ENCODE measurements at regions not wholly inside any gene's neighbourhood (a gene's known extent, or its start where the extent isn't known, plus 50 kb on each side); places are given as distances from the start of the nearest gene placed in this dataset.

DNA sequence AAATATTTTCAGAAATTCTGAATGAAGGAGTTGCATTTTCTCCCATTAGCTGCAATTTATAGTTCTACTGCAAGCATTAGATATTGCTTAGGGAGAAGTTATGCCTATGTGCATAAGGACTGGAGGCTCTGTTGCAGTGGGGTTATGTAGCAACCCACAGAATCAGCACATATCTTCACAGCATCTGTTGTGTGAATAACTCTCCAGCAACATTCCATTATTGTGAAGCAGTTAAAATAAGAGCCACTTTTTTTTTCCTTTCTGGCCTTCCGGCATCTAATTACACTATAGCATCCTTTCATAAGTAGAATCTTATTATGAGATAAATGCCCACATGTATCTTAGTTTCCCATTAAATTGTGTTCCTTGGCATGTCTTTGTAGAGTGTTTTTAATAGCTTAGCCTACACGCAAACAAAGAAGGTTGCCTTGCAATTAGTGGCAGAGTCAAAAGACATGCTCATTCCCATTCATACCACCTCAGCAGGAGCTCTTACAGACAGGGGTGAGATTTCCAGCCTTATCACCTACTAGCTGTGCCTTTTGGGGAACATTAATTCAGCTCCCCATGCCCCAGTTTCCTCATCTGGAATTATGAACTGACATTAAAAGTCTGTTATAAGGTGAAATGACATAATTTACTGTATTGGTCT lies 596.0 kb upstream of the GOT2 start:
- Histone ChIP-seq H3K4me3 (ENCODE audit: low read length) (no peak overlapping the region), H3K27me3 (replicated peaks; ENCODE audit: control insufficient read depth, insufficient read depth, low read length) (no peaks in the 10 kb centered on the region), H3K9me3 (ENCODE audit: control insufficient read depth, low read length) (no peaks in the 10 kb centered on the region), H3K4me1 (ENCODE audit: control insufficient read depth, insufficient read depth, low read length) (no peaks in the 10 kb centered on the region), H3K9ac (ENCODE audit: low read length) (no peak overlapping the region), H3K36me3 (ENCODE audit: control insufficient read depth, insufficient read depth, low read length, severe bottlenecking) (no peaks in the 10 kb centered on the region)
- no peak for DNase-seq (ENCODE audit: low read depth)

GRCh38 chr16:59328961-59329360 lies 594.8 kb upstream of the GOT2 start:
- H3K9ac ChIP-seq (ENCODE audit: low read length), result no peak overlapping the region
- DNase-seq (ENCODE audit: low read depth), result no peak
- H3K36me3 ChIP-seq (ENCODE audit: control insufficient read depth, insufficient read depth, low read length, severe bottlenecking), result no peaks in the 10 kb centered on the region

GRCh38 chr16:59327894-59328293 lies 593.8 kb upstream of the GOT2 start:
- no peak for DNase-seq (ENCODE audit: low read depth)
- no peaks in the 10 kb centered on the region for H3K36me3 ChIP-seq (ENCODE audit: control insufficient read depth, insufficient read depth, low read length, severe bottlenecking)
- no peak overlapping the region for H3K4me3 ChIP-seq (ENCODE audit: low read length)
- no peaks in the 10 kb centered on the region for H3K9me3 ChIP-seq (ENCODE audit: control insufficient read depth, low read length)
- H3K4me1 ChIP-seq (ENCODE audit: control insufficient read depth, insufficient read depth, low read length), result no peaks in the 10 kb centered on the region
- no peaks in the 10 kb centered on the region for H3K27me3 ChIP-seq (replicated peaks; ENCODE audit: control insufficient read depth, insufficient read depth, low read length)
- no peak overlapping the region for H3K9ac ChIP-seq (ENCODE audit: low read length)

More at GRCh38 chr16:59328961-59329360, 594.8 kb upstream of the GOT2 start:
- no peaks in the 10 kb centered on the region for H3K9me3 ChIP-seq (ENCODE audit: control insufficient read depth, low read length)
- no peaks in the 10 kb centered on the region for H3K27me3 ChIP-seq (replicated peaks; ENCODE audit: control insufficient read depth, insufficient read depth, low read length)
- no peak overlapping the region for H3K4me3 ChIP-seq (ENCODE audit: low read length)
- H3K4me1 ChIP-seq (ENCODE audit: control insufficient read depth, insufficient read depth, low read length), result no peaks in the 10 kb centered on the region

- DNase-seq (ENCODE audit: low read depth), result no peak
- Histone ChIP-seq H3K36me3 (ENCODE audit: control insufficient read depth, insufficient read depth, low read length, severe bottlenecking) (no peaks in the 10 kb centered on the region), H3K4me3 (ENCODE audit: low read length) (no peak overlapping the region), H3K4me1 (ENCODE audit: control insufficient read depth, insufficient read depth, low read length) (no peaks in the 10 kb centered on the region), H3K9me3 (ENCODE audit: control insufficient read depth, low read length) (no peaks in the 10 kb centered on the region), H3K9ac (ENCODE audit: low read length) (no peak overlapping the region), H3K27me3 (replicated peaks; ENCODE audit: control insufficient read depth, insufficient read depth, low read length) (no peaks in the 10 kb centered on the region)
Observed at GRCh38 chr16:59326955-59327354, 592.8 kb upstream of the GOT2 start.

DNA sequence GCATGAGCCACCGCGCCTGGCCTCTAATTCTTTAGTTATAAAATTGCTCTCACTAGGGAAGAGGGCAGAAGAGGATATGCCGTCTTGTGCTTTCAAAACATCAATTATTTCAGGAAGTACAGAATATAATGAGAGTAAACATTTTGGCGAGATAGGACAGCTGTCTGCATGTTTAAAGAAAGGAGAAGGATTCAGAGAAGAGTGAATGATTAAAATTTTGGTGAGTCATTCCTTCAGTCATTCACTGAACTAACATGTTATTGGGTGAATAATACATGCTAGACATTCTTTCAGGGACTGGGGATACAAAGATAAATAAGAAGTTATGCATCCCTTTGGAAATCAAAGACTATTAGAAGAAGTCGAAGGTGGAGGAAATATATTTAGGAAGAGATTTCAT lies 590.3 kb upstream of the GOT2 start:
- Histone ChIP-seq H3K4me3 (ENCODE audit: low read length) (no peak overlapping the region), H3K27me3 (replicated peaks; ENCODE audit: control insufficient read depth, insufficient read depth, low read length) (no peaks in the 10 kb centered on the region), H3K9me3 (ENCODE audit: control insufficient read depth, low read length) (no peaks in the 10 kb centered on the region), H3K4me1 (ENCODE audit: control insufficient read depth, insufficient read depth, low read length) (no peaks in the 10 kb centered on the region), H3K36me3 (ENCODE audit: control insufficient read depth, insufficient read depth, low read length, severe bottlenecking) (no peaks in the 10 kb centered on the region), H3K9ac (ENCODE audit: low read length) (no peak overlapping the region)
- DNase-seq (ENCODE audit: low read depth), result no peak

DNA sequence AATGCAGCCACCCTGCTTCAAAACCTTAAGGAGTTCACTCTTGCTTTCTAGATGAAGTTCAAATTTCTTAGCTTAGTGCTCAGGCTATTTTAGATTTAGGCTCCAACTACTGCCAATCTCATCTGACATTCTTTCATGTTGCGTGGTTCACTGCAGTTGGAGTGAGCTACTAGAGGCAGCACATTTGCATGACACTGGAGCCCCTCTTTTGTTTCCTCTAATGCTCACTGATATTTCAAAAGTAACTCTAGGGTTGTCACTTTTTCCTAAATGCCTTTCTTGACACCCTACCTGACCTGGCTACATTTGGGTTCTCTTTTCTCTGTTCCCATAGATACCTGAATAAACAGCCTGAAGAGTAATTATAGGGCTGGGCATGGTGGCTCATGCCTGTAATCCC lies 586.5 kb upstream of the GOT2 start:
- H3K27me3 ChIP-seq (replicated peaks; ENCODE audit: control insufficient read depth, insufficient read depth, low read length), result no peaks in the 10 kb centered on the region
- no peak overlapping the region for H3K4me3 ChIP-seq (ENCODE audit: low read length)
- H3K36me3 ChIP-seq (ENCODE audit: control insufficient read depth, insufficient read depth, low read length, severe bottlenecking), result no peaks in the 10 kb centered on the region
- H3K9ac ChIP-seq (ENCODE audit: low read length), result no peak overlapping the region
- no peaks in the 10 kb centered on the region for H3K4me1 ChIP-seq (ENCODE audit: control insufficient read depth, insufficient read depth, low read length)
- no peak for DNase-seq (ENCODE audit: low read depth)
- H3K9me3 ChIP-seq (ENCODE audit: control insufficient read depth, low read length), result no peaks in the 10 kb centered on the region

DNA sequence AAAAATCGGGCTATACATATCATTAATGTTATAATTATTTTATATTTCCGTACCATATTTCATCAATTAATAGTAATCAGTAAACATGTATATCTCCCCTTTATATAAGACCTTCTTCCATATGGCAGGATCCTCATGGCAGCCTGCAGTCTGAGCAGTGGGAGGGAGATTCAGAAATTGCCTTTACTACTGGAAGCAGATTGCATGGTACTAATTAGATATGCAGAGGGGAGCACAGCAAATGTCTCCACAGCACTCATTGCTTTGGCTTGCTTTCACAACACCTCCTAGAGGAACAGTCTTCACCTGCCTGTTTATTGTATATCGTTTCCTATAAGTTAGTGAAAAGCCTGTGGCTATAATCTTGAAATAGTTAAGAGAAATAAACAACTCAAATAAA lies 585.8 kb upstream of the GOT2 start:
- Histone ChIP-seq H3K9ac (ENCODE audit: low read length) (no peak overlapping the region), H3K4me3 (ENCODE audit: low read length) (no peak overlapping the region), H3K4me1 (ENCODE audit: control insufficient read depth, insufficient read depth, low read length) (no peaks in the 10 kb centered on the region), H3K36me3 (ENCODE audit: control insufficient read depth, insufficient read depth, low read length, severe bottlenecking) (no peaks in the 10 kb centered on the region), H3K9me3 (ENCODE audit: control insufficient read depth, low read length) (no peaks in the 10 kb centered on the region), H3K27me3 (replicated peaks; ENCODE audit: control insufficient read depth, insufficient read depth, low read length) (no peaks in the 10 kb centered on the region)
- DNase-seq (ENCODE audit: low read depth), result no peak

DNA sequence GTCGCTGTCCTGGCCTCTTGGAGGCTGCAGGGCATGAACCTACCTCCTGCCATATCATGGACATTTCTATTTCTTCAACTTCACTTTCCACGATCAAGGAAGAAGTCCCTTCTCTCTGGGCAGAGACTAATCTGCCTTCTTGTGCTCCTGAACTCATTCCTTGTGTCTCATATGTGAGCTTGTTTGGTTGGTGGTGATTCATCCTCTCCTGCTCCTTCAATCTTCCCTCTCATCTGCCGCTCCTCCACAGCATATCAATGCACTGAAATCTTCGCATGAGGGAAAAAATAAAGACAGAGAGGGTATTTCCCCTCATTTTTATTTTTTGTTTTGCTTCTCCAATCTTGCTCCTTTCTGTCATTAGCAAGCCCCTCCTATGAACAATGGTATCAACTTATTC lies 571.7 kb upstream of the GOT2 start:
- H3K27me3 ChIP-seq (replicated peaks; ENCODE audit: control insufficient read depth, insufficient read depth, low read length), result no peaks in the 10 kb centered on the region
- no peak overlapping the region for H3K4me3 ChIP-seq (ENCODE audit: low read length)
- no peaks in the 10 kb centered on the region for H3K9me3 ChIP-seq (ENCODE audit: control insufficient read depth, low read length)
- no peak for DNase-seq (ENCODE audit: low read depth)
- H3K9ac ChIP-seq (ENCODE audit: low read length), result no peak overlapping the region
- H3K4me1 ChIP-seq (ENCODE audit: control insufficient read depth, insufficient read depth, low read length), result no peaks in the 10 kb centered on the region
- no peaks in the 10 kb centered on the region for H3K36me3 ChIP-seq (ENCODE audit: control insufficient read depth, insufficient read depth, low read length, severe bottlenecking)

GRCh38 chr16:59296888-59297287 lies 562.8 kb upstream of the GOT2 start:
- no peaks in the 10 kb centered on the region for H3K4me1 ChIP-seq (ENCODE audit: control insufficient read depth, insufficient read depth, low read length)
- no peaks in the 10 kb centered on the region for H3K36me3 ChIP-seq (ENCODE audit: control insufficient read depth, insufficient read depth, low read length, severe bottlenecking)
- H3K4me3 ChIP-seq (ENCODE audit: low read length), result no peak overlapping the region
- no peak overlapping the region for H3K9ac ChIP-seq (ENCODE audit: low read length)
- DNase-seq (ENCODE audit: low read depth), result no peak
- no peaks in the 10 kb centered on the region for H3K9me3 ChIP-seq (ENCODE audit: control insufficient read depth, low read length)
- peaks cover 2% of the 10 kb centered on the region for H3K27me3 ChIP-seq (replicated peaks; ENCODE audit: control insufficient read depth, insufficient read depth, low read length)

- Histone ChIP-seq H3K36me3 (ENCODE audit: control insufficient read depth, insufficient read depth, low read length, severe bottlenecking) (no peaks in the 10 kb centered on the region), H3K4me3 (ENCODE audit: low read length) (no peak overlapping the region), H3K4me1 (ENCODE audit: control insufficient read depth, insufficient read depth, low read length) (no peaks in the 10 kb centered on the region), H3K9ac (ENCODE audit: low read length) (no peak overlapping the region), H3K27me3 (replicated peaks; ENCODE audit: control insufficient read depth, insufficient read depth, low read length) (peaks cover 2% of the 10 kb centered on the region), H3K9me3 (ENCODE audit: control insufficient read depth, low read length) (no peaks in the 10 kb centered on the region)
- no peak for DNase-seq (ENCODE audit: low read depth)
Observed at GRCh38 chr16:59295993-59296736, 562.0 kb upstream of the GOT2 start.

DNA sequence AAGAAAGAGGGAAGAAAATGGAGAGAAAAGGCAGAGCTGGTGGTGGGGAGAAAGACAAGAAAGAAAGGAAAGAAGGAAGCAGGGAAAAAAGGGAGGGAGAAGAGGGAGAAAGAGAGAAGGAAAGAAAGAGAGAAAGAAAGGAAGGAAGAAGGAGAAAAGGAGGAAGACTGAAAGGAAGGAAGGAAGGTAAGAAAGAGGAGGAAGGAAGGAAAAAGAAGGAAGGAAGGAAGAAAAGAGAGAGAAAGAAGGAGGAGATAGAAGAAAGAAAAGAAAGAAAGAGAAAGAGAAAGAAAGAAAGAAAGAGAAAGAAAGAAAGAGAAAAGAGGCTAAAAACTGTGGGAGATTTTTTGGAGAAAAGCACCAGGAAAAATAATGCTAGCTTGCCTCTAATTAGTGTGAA lies 561.4 kb upstream of the GOT2 start:
- DNase-seq (ENCODE audit: low read depth), result no peak
- H3K4me3 ChIP-seq (ENCODE audit: low read length), result no peak overlapping the region
- H3K4me1 ChIP-seq (ENCODE audit: control insufficient read depth, insufficient read depth, low read length), result no peaks in the 10 kb centered on the region
- peaks cover 4% of the 10 kb centered on the region for H3K9me3 ChIP-seq (ENCODE audit: control insufficient read depth, low read length)
- no peaks in the 10 kb centered on the region for H3K36me3 ChIP-seq (ENCODE audit: control insufficient read depth, insufficient read depth, low read length, severe bottlenecking)
- no peak overlapping the region for H3K9ac ChIP-seq (ENCODE audit: low read length)
- H3K27me3 ChIP-seq (replicated peaks; ENCODE audit: control insufficient read depth, insufficient read depth, low read length), result peaks cover 2% of the 10 kb centered on the region

DNA sequence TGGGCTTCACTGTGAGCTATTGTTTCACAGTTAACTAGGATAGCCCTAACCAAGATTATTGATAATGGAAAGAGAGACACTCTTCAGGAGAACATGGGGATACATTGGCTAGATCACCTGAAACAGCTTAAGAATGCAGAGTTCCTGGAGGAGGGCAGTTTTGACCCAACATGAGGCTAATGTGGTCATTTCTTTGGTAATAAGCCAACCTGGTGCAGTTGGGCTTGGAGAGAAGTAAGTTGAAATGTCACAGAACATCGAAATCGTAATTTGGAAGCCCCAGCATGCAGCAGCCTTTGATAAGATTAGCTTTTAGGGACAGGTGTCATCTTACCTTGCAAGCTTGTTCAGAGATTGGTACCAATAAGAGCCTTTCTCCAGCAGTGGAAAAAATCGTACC lies 556.6 kb upstream of the GOT2 start:
- no peaks in the 10 kb centered on the region for H3K4me1 ChIP-seq (ENCODE audit: control insufficient read depth, insufficient read depth, low read length)
- peaks cover 5% of the 10 kb centered on the region for H3K9me3 ChIP-seq (ENCODE audit: control insufficient read depth, low read length)
- H3K9ac ChIP-seq (ENCODE audit: low read length), result no peak overlapping the region
- no peaks in the 10 kb centered on the region for H3K36me3 ChIP-seq (ENCODE audit: control insufficient read depth, insufficient read depth, low read length, severe bottlenecking)
- peaks cover 2% of the 10 kb centered on the region for H3K27me3 ChIP-seq (replicated peaks; ENCODE audit: control insufficient read depth, insufficient read depth, low read length)
- no peak for DNase-seq (ENCODE audit: low read depth)
- H3K4me3 ChIP-seq (ENCODE audit: low read length), result no peak overlapping the region

All from adipocyte (in vitro differentiated cells).